A549 (cell line): ENCODE measurements at regions not wholly inside any gene's neighbourhood (a gene's known extent, or its start where the extent isn't known, plus 50 kb on each side); places are given as distances from the start of the nearest gene placed in this dataset.

Experiments used
- CHD2 ChIP-seq: fragments of 150-350 bp; IDR thresholded peaks from 2 replicates; pipeline ENCODE4 v1.6.1; 2014; ENCODE audit warnings: low read length; ENCODE audit not compliant: partially characterized antibody
- ESRRA ChIP-seq: fragments of 150-350 bp; IDR thresholded peaks from 2 replicates; pipeline ENCODE4 v1.6.1; 2014; ENCODE audit warnings: mild to moderate bottlenecking, low read length, borderline replicate concordance
- HDAC2 ChIP-seq: fragments of 200-600 bp; sonication (generic); IDR thresholded peaks from 2 replicates; pipeline ENCODE4 v1.6.1; 2016
- NFE2L2 ChIP-seq: fragments of 150-350 bp; conservative IDR thresholded peaks from 2 replicates; pipeline ENCODE4 v1.6.1; 2014; ENCODE audit warnings: low read length
- NPAS2 ChIP-seq: fragments of 250-450 bp; sonication (Bioruptor Pico); IDR thresholded peaks from 2 replicates; pipeline ENCODE4 v1.8.0; 2022; ENCODE audit warnings: mild to moderate bottlenecking, moderate library complexity, borderline replicate concordance
- POLR2A ChIP-seq: IDR thresholded peaks from 2 replicates; pipeline ENCODE4 v1.6.1; 2012; ENCODE audit warnings: mild to moderate bottlenecking, low read length
- POLR2AphosphoS2 ChIP-seq: conservative IDR thresholded peaks from 2 replicates; pipeline ENCODE4 v1.6.1; 2012; ENCODE audit warnings: low read length, improper control_type of control experiment, inconsistent platforms
- RAD21 ChIP-seq, 2 experiments: fragments of >200 bp in 1 of 2; sonication (Bioruptor Twin) in 1 of 2; formaldehyde crosslinking in 1 of 2; IDR thresholded peaks in 1 of 2; conservative IDR thresholded peaks in 1 of 2; 2 replicates in 1 of 2; 3 replicates in 1 of 2; pipeline ENCODE4 v1.6.1; 2012 to 2018; ENCODE audit warnings: inconsistent platforms in 1 of 2
- RFX5 ChIP-seq: fragments of 450-650 bp; IDR thresholded peaks from 2 replicates; pipeline ENCODE4 v1.7.1; 2014; ENCODE audit warnings: antibody characterized with exemption, mild to moderate bottlenecking, moderate library complexity
- RNF2 ChIP-seq: fragments of 200-600 bp; sonication (generic); IDR thresholded peaks from 2 replicates; pipeline ENCODE4 v1.6.1; 2016; ENCODE audit warnings: low read depth, mild to moderate bottlenecking, antibody characterized with exemption, moderate library complexity, borderline replicate concordance
- USF2 ChIP-seq: fragments of 450-650 bp; IDR thresholded peaks from 2 replicates; pipeline ENCODE4 v1.6.1; 2014; ENCODE audit warnings: antibody characterized with exemption
- TF ChIP-seq, protein P1 (sequence below): fragments of >200 bp; sonication (Bioruptor Twin); formaldehyde crosslinking; IDR thresholded peaks from 3 replicates; pipeline ENCODE4 v1.5.1; 2016

DNA sequence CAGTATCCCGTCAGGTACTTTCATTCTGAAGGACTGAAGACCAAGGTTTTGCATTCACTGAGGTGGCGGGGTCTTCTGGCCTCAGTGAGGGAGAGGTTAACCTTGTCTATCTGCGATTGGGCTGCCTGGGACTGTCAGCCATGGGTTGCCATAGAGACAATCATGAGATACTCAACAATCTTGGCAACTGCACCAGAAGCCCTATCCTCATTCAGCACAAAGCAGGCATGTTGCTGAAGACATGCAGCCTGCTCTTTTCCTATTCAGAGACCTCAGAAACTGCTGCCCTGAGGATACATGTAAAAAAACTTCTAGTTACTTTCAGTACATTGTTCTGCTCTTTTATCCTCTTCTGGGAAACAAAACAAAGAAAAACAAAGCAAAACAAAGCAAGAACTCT lies 146.3 kb upstream of the PIRT start:
- TF ChIP-seq RFX5 (no peak), RAD21 (conservative IDR thresholded peaks at IDR 0.05 in 1 of 2, IDR thresholded peaks at IDR 0.05 in 1 of 2) (no peak), ESRRA (no peak), NPAS2 (no peak), CHD2 (no peak), HDAC2 (no peak), POLR2A (no peak), POLR2AphosphoS2 (no peak), USF2 (no peak), RNF2 (no peak), NFE2L2 (no peak)
- TF ChIP-seq, protein P1, sequence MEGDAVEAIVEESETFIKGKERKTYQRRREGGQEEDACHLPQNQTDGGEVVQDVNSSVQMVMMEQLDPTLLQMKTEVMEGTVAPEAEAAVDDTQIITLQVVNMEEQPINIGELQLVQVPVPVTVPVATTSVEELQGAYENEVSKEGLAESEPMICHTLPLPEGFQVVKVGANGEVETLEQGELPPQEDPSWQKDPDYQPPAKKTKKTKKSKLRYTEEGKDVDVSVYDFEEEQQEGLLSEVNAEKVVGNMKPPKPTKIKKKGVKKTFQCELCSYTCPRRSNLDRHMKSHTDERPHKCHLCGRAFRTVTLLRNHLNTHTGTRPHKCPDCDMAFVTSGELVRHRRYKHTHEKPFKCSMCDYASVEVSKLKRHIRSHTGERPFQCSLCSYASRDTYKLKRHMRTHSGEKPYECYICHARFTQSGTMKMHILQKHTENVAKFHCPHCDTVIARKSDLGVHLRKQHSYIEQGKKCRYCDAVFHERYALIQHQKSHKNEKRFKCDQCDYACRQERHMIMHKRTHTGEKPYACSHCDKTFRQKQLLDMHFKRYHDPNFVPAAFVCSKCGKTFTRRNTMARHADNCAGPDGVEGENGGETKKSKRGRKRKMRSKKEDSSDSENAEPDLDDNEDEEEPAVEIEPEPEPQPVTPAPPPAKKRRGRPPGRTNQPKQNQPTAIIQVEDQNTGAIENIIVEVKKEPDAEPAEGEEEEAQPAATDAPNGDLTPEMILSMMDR, result no peak
